GM04504 (cell line): ENCODE measurements at regions not wholly inside any gene's neighbourhood (a gene's known extent, or its start where the extent isn't known, plus 50 kb on each side); places are given as distances from the start of the nearest gene placed in this dataset.

ENCODE experiments used
- DNase-seq: peaks from one replicate; pipeline ENCODE4 v3.0.0-alpha.2; 2012; ENCODE audit warnings: low read depth

- DNase-seq, result no peak
These were observed 283.6 kb downstream of the CYP26B1 start for GRCh38 chr2:71864085-71864484.

- no peak for DNase-seq
These were observed 284.3 kb downstream of the CYP26B1 start for GRCh38 chr2:71863396-71863795.

GRCh38 chr2:71862921-71863320 lies 284.7 kb downstream of the CYP26B1 start:
- DNase-seq, result no peak

GRCh38 chr2:71861186-71862160 lies 286.2 kb downstream of the CYP26B1 start:
- no peak for DNase-seq

GRCh38 chr2:71860381-71860926 lies 287.2 kb downstream of the CYP26B1 start:
- DNase-seq, result no peak

DNA sequence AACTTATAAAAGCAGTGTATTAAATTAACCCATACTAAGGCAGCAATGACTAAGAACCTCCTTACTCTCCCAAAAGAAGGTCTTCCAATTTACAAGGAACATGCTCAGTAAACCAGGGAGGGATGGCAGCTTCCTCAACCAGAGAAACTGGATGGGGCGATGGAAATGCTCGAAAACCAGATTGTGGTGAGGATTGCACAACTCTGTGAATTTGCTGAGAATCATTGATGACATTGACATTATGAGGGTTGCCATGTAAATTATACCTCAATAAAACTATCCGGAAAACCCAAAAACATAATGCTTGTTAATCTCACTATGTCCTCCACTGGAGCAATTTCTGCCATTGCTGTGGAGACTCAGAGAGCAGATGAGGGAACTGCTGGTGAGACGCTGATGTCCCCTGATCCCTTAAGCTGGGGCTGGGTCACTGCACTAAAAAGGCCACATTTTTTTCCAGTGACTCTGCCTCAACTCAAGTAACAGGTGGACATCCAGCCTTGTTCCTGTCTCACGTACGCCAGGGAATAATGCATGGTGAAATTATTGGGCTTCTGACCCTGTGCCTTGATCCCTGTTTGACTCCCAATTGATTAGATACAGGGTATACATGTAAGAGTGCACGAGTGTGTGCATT lies 288.3 kb downstream of the CYP26B1 start:
- DNase-seq, result no peak

DNA sequence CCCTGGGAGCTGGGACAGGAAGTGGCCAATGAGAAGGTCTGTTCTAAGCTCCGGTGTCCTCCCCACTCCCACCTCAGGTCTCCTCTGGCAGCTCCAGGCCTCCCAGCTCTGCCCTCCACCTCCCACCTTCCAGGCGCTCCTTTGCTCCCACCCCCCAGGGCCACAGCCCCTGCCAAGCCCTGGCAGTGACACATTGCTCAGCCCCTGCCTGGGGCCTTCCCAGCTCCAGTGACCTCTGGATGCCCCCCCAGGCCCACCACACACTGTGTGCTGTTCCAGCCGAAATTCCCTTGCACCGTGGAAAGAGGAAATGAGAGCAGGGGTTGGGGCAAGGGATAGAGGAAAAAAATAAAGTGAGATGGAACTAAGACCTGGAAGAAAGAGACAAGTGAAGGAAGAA lies 289.6 kb downstream of the CYP26B1 start:
- DNase-seq, result no peak

DNA sequence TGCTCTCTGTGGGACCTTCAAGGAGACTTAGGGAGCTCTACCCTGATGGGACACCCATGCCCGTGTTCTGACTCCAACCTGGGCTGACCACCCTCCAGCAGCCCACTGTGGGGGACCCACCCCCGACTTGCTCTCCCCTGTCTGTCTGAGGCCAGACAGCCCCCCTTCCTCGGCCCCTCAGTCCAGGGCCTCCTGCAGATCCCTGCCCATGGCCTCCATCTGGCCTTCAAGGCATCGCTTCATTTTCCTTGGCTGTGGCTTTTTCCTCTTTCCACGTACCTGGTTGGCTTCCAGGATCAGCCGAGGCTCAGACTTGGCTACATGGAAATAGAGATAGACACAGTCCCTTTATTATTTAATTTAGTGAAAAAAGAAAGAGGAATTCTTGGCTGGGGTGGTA lies 290.0 kb downstream of the CYP26B1 start:
- no peak for DNase-seq

DNA sequence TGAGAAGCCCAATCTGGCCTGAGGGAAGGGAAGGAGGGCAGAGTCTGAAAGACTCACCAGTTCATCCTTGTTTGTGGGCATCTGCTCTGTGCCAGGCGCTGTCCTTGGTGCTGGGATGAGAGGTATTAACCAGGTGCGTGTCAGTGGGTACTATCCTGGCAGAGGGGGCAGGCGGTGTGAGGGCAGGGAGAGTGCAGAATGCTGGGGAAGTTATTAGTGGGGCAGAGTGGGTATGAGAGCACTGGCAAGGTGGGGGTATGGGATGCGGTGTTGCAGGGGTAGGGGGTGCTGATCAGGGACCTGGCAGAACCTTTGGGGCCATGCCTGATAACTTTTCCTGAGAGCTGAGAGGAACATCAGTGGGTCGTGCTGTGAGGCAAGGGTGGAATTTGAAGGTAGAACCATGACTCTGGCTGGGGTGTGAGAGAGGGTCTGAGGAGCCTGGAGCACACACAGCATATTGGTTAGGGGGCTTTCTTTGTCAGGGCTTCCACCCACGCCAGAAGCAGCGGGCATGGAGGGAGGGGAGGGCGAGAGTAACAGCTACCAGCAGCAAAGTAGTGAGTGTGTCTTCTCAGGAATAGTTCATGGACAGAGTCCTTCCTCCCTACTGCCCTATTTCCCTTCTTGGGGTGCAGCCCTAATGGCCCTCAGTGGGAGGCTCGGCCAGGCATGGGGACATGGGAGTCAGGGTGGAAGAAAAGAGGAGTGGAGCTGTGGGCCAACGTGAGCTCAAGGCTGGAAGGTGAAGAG lies 290.7 kb downstream of the CYP26B1 start:
- DNase-seq, result no peak

DNA sequence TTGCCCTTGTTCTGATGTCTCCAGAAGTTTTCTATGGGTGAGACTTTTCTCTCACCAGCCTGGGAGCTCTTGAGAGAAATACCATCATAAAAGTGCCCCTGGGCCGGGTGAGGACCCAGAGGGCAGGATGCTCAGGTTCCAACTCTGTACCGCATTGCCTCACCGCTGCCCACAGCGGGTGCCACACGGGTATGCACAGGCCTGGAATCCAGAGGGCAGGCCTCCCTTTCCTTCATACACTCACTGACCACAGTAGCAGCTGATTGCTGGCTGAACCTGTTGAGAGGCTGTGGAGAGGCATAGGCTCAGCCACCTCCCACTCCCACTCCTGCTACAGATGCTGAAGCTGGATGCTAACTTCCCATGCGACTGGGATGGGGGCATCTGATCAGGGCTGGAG lies 293.8 kb downstream of the CYP26B1 start:
- no peak for DNase-seq

DNA sequence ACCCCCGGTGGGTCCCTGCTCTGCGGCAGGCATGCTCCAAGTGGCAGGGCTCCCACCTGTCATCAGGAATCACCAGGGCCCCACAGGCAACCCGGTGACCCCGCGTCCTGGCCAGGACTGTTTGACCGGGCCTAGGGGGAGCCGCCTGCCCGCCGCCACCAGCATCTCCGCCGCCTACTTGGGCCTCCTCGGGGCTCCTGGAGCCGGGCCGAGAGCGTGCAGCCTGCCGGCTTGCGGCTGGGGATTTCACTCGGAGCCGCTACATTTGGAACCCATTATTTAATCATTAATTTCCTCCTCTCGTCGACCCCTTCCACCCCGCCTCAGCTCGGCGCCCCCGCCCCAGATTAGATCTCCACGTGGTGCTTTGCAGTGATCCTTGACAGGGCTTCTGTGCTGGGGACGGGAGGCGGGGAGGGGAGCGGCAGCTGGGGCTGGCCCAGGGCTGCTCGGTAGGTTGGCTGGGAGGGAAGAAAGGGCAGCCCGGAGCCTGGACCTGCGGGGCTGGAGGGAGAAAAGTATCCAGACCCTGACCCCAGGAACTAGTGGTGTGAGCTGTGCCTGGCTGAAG lies 295.4 kb downstream of the CYP26B1 start:
- DNase-seq, result no peak

DNA sequence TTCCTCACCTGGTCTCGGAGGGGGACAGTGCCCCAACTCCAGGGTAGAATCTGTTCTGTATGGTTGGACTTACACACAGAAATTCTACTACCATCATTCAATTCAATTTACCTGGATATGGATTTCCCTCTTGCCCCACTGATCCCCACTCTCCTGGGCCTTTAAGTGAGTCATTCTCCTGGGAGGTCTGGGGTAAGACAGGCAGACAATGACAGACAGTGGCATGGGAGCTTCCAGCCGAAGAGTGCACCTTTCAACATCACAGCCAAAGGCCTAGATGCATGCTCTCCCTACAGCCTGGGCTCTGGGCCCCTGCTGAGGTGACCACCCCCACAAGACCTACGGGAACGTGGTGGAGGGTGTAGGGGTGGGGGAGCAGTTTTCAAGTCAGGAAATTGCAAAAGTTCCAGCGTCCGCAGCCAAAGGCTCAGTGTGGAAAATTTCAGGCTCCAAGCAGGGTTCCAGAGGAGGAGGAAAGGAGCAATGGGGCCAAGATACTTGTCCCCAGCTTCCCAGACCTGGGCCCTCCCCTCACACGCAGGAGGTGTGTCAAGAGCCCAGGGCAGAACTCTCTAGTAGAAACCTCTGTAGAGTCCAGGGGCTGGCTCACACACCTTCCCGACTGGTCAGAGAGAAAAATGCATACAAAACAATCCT lies 296.4 kb downstream of the CYP26B1 start:
- no peak for DNase-seq

DNA sequence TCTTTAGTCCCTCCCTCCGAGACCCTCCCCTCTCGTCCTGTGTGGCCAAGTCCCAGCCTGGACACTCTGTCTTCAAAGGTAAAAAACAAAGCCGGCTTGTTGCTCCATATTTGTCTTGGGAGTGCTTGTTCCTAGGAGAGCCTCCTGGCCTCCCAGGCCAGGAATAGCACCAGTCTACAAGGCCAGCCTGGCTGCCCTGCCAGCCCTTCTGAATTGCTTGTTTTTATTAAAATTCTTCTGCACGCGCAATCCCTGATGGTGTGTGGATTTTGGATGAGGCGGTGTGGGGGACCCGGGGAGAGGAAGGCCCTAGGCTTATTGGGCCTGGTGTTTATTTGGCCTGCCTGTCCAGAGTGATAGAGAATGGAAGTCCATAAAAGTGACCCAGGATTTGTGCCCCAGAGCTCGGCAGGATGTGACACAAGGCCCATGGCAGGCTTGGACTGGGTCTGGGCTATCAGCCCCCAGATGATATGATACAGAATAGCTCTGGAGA lies 297.3 kb downstream of the CYP26B1 start:
- no peak for DNase-seq

DNA sequence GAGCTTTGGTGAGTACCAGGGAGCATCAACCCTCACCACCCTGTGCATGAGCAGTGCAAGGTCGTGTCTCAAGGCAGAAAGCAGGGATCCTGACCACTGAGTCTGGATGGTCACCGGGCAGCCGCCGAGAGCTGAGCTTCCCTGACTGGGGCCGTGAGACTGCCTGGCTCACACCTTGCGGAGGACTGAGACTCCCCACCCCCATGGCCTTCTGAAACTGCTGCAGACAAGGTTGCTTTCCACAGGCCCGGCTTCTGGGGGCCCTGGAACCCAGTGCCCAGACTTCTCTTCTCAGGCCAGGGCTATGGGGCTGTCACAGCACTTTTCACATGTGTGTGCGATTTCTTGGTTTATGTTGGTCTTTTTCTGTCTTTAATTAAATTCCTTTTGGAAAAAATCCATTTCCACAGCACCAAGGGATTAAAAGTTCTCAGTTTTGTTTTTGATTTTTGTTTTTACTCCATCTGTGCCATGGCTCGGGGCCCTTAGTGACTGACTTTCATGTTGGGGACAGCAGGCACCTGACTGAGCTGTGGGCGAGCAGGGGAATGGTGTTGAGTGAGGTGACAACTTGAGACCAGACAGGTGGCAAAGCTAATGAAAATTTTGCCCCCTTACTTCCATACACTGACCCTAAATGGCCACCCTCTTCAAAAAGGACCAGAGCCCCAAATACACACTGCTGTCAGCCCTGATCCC lies 297.9 kb downstream of the CYP26B1 start:
- DNase-seq, result no peak

DNA sequence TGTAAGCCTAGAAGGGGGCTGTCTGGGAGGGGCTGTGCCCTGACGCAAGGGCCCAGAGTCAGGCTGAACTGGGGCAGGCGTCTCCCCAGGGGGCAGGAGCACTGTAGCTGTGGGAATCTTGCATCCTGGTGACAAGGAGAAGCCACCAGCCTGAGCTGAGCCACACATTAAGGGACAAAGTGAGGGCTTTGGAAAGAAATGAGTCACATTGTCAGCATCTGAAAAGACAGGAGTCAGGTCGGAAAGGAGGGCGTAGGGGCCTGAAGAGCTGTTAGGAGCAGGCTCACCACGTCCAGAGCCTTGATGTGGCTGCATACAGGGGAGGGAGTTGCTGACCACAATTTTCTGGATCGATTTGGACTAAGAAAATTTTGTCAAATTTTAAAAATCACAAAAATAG lies 298.6 kb downstream of the CYP26B1 start:
- no peak for DNase-seq

- DNase-seq, result peak; percentile 71
These were observed 300.9 kb downstream of the CYP26B1 start for GRCh38 chr2:71846669-71847291.

- no peak for DNase-seq
These were observed 301.6 kb downstream of the CYP26B1 start for GRCh38 chr2:71846072-71846471.

DNA sequence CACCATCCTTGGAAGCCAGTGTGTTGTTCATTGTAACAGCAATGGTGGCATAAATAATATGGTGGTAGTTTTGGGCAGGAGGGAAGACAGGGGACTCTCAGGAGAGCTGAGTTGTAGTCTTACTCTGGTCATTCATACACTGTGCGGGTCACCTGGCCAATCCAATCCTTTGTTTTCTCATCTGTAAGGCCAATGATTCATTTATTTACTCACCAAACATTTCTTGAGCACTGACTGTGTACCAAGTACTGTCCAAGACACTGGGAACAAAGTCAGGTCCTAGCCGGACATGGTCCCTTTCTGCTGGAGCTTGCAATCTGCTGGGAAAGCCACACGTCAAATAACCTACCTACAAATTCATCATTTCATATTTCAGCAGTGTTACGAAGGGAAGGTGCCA lies 302.7 kb downstream of the CYP26B1 start:
- DNase-seq, result no peak

DNA sequence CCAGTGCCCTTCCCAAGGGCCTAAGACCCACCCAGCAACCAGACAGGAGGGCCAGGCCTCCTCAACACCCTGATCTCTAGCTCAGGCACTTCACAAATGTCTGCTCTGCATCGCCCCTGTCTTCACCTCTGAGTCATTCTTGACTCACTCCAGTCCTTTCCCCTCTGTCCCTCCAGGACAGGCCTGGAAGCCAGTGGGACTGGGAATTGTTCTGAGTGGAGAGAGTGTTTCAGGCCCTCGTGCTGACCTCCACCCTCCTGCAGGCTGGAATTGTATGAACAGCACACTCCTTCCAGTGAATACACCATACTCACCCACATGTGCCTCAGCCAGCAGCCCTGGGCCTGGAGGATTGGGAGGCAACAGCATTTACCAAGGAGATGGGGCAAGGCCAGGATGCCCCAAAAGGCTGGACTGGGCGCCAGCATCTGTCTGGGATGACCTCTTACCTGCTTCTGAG lies 304.2 kb downstream of the CYP26B1 start:
- DNase-seq, result peak; percentile 72

DNA sequence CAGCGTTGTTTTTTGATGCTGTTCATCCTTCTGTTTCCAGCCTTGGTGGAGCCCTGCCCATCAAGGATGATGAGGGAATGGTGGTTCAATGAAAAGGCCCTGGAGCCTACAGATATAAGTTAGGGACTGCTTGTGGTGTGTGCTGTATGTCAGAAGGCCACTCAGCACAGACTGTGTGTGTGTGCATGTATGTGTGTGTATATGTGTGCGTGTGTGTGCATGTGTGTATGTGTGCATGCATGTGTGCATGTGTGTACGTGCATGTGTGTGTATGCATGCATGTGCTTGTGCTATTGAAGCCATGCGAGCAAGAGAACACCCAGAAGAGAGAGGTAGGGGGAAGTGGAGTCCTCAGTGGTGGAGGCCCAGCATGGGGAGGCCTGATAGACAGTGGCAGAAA lies 304.9 kb downstream of the CYP26B1 start:
- DNase-seq, result no peak
